ENCODE measurements at regions not wholly inside any gene's neighbourhood (a gene's known extent, or its start where the extent isn't known, plus 50 kb on each side); places are given as distances from the start of the nearest gene placed in this dataset.

GRCh38 chr5:23614422-23614821, 107.0 kb downstream of the PRDM9 start:
- no peak for ATAC-seq
- Histone ChIP-seq H3K27me3 (ENCODE audit: control insufficient read depth in 2 of 2, insufficient read depth in 2 of 2, low read length in 2 of 2) (no peaks in the 10 kb centered on the region), H2AFZ (ENCODE audit: low read depth, low read length) (no peak overlapping the region), H3K4me3 (no peak overlapping the region), H3K4me2 (ENCODE audit: insufficient read depth, low read length) (no peak overlapping the region), H4K20me1 (replicated peaks; ENCODE audit: control insufficient read depth, insufficient read depth, low read length) (no peaks in the 10 kb centered on the region), H3K9ac (ENCODE audit: insufficient read depth in 1 of 2, low read depth in 2 of 2, low read length in 2 of 2) (no peak overlapping the region), H3K36me3 (ENCODE audit: control insufficient read depth, insufficient read depth, low read length) (no peaks in the 10 kb centered on the region), H3K9me1 (ENCODE audit: control insufficient read depth, insufficient read depth, low read length) (no peaks in the 10 kb centered on the region), H3K79me2 (ENCODE audit: control insufficient read depth, insufficient read depth, low read length) (no peaks in the 10 kb centered on the region), H3K27ac (ENCODE audit: extremely low read depth, low read depth, low read length) (no peak overlapping the region), H3K9me3 (replicated peaks; ENCODE audit: control insufficient read depth, insufficient read depth, low read depth, low read length) (no peaks in the 10 kb centered on the region), H3K4me1 (replicated peaks in 1 of 2; ENCODE audit: control insufficient read depth in 2 of 2, insufficient read depth in 2 of 2, low read length in 2 of 2) (no peaks in the 10 kb centered on the region)
- no peak for DNase-seq (ENCODE audit: extremely low read depth in 1 of 4, low spot score in 3 of 4)
- POLR2A ChIA-PET, result no interaction called here
- BruUV-seq (replicated peaks), result no TSS peak
- in situ Hi-C loops (cut with MboI), result no loop called here
- CTCF ChIA-PET (ENCODE audit: low intra/inter-chr PET ratio), result no interaction called here
- TF ChIP-seq STAT5A (IDR thresholded peaks at IDR 0.05; ENCODE audit: borderline replicate concordance, low read length) (no peak), PKNOX1 (IDR thresholded peaks at IDR 0.05) (no peak), SMAD4 (CRISPR knock-in tag; conservative IDR thresholded peaks at IDR 0.05) (no peak), AFF1 (IDR thresholded peaks at IDR 0.05; ENCODE audit: low read depth in 1 of 2, partially characterized antibody in 2 of 2) (no peak), ATF4 (CRISPR knock-in tag; IDR thresholded peaks at IDR 0.05) (no peak), NFATC3 (IDR thresholded peaks at IDR 0.05) (no peak), ZMIZ1 (IDR thresholded peaks at IDR 0.05; ENCODE audit: low read depth in 2 of 2, low read length in 2 of 2) (no peak), HOMEZ (CRISPR knock-in tag; IDR thresholded peaks at IDR 0.05) (no peak), ZNF57 (CRISPR knock-in tag; IDR thresholded peaks at IDR 0.05) (no peak)
- WGBS (ENCODE audit: insufficient coverage, low coverage, missing lambda C conversion rate), result 6% methylated on average over 1 of the region's 1 CpG
- FAIRE-seq, result no peak
- intact Hi-C loops (cut with micrococcal nuclease), result no loop called here
